ENCODE measurements at regions not wholly inside any gene's neighbourhood (a gene's known extent, or its start where the extent isn't known, plus 50 kb on each side); places are given as distances from the start of the nearest gene placed in this dataset.

GRCh38 chr15:58307313-58307961 is 124.4 kb upstream of the LIPC start:
- WGBS, 3 donors: 51 to 62% (median 56%) methylated on average over 6 of the region's 6 CpGs
- DNase-seq: no peak
- Histone ChIP-seq H3K27ac (no peak overlapping the region), H3K4me1 (ENCODE audit: insufficient read depth) (no peaks in the 10 kb centered on the region), H3K27me3 (no peaks in the 10 kb centered on the region), H3K36me3 (no peaks in the 10 kb centered on the region), H3K4me3 (no peak overlapping the region), H3K9me3 (no peaks in the 10 kb centered on the region)
- TF ChIP-seq POLR2A (IDR thresholded peaks at IDR 0.05): no peak
- no peak for TF ChIP-seq CTCF (IDR thresholded peaks at IDR 0.05)
- TF ChIP-seq EP300 (IDR thresholded peaks at IDR 0.05): no peak
- intact Hi-C loops (cut with DNase I): no loop called here

- Histone ChIP-seq H3K27ac (no peak overlapping the region), H3K4me3 (no peak overlapping the region), H3K27me3 (no peaks in the 10 kb centered on the region), H3K4me1 (ENCODE audit: insufficient read depth) (no peaks in the 10 kb centered on the region), H3K36me3 (no peaks in the 10 kb centered on the region), H3K9me3 (no peaks in the 10 kb centered on the region)
- intact Hi-C loops (cut with DNase I): no loop called here
- TF ChIP-seq EP300 (IDR thresholded peaks at IDR 0.05): no peak
- TF ChIP-seq POLR2A (IDR thresholded peaks at IDR 0.05): no peak
- TF ChIP-seq CTCF (IDR thresholded peaks at IDR 0.05): no peak
- DNase-seq: no peak
- 77 to 85% (median 83%) methylated on average over 10 of the region's 10 CpGs for WGBS, 3 donors
Observed at GRCh38 chr15:58308742-58309355, 122.9 kb upstream of the LIPC start.

GRCh38 chr15:58309963-58310928 is 121.5 kb upstream of the LIPC start:
- TF ChIP-seq EP300 (IDR thresholded peaks at IDR 0.05) (no peak), POLR2A (IDR thresholded peaks at IDR 0.05) (no peak), CTCF (IDR thresholded peaks at IDR 0.05) (no peak)

GRCh38 chr15:58311556-58311955 is 120.2 kb upstream of the LIPC start:
- H3K27ac ChIP-seq: no peak overlapping the region
- no peaks in the 10 kb centered on the region for H3K4me1 ChIP-seq (ENCODE audit: insufficient read depth)
- H3K27me3 ChIP-seq: no peaks in the 10 kb centered on the region
- no peaks in the 10 kb centered on the region for H3K9me3 ChIP-seq
- 90 to 96% (median 95%) methylated on average over 4 of the region's 4 CpGs for WGBS, 3 donors
- intact Hi-C loops (cut with DNase I): no loop called here
- TF ChIP-seq EP300 (IDR thresholded peaks at IDR 0.05): no peak
- no peak for TF ChIP-seq POLR2A (IDR thresholded peaks at IDR 0.05)
- TF ChIP-seq CTCF (IDR thresholded peaks at IDR 0.05): no peak
- no peak for DNase-seq
- H3K36me3 ChIP-seq: no peaks in the 10 kb centered on the region
- no peak overlapping the region for H3K4me3 ChIP-seq

More at GRCh38 chr15:58309963-58310928, 121.5 kb upstream of the LIPC start:
- intact Hi-C loops (cut with DNase I): no loop called here
- Histone ChIP-seq H3K4me3 (no peak overlapping the region), H3K36me3 (no peaks in the 10 kb centered on the region), H3K27ac (no peak overlapping the region), H3K27me3 (no peaks in the 10 kb centered on the region), H3K4me1 (ENCODE audit: insufficient read depth) (no peaks in the 10 kb centered on the region), H3K9me3 (no peaks in the 10 kb centered on the region)
- 90 to 94% (median 91%) methylated on average over 20 of the region's 20 CpGs for WGBS, 3 donors
- DNase-seq: no peak

Measured in ovary (tissue), 7 donors.